ENCODE measurements at regions not wholly inside any gene's neighbourhood (a gene's known extent, or its start where the extent isn't known, plus 50 kb on each side); places are given as distances from the start of the nearest gene placed in this dataset.

DNA sequence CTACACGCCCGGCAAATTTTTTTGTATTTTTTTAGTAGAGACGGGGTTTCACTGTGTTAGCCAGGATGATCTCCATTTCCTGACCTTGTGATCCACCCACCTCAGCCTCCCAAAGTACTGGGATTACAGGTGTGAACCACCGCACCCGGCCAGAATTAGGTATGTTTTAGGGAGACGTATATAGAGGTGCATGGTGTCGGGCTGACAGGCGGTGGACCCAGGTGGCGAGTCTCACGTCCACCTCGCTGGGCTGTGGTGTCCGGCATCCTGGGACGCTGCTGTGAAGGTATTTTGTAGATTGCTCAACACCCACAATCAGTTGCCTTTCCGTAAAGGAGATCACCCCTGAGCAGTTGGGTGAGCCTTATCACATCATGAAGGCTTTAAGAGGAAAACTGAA lies 728.6 kb downstream of the BRD1 start:
- TF ChIP-seq, protein P1, sequence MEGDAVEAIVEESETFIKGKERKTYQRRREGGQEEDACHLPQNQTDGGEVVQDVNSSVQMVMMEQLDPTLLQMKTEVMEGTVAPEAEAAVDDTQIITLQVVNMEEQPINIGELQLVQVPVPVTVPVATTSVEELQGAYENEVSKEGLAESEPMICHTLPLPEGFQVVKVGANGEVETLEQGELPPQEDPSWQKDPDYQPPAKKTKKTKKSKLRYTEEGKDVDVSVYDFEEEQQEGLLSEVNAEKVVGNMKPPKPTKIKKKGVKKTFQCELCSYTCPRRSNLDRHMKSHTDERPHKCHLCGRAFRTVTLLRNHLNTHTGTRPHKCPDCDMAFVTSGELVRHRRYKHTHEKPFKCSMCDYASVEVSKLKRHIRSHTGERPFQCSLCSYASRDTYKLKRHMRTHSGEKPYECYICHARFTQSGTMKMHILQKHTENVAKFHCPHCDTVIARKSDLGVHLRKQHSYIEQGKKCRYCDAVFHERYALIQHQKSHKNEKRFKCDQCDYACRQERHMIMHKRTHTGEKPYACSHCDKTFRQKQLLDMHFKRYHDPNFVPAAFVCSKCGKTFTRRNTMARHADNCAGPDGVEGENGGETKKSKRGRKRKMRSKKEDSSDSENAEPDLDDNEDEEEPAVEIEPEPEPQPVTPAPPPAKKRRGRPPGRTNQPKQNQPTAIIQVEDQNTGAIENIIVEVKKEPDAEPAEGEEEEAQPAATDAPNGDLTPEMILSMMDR (IDR thresholded peaks at IDR 0.05): no peak
- TF ChIP-seq EP300 (IDR thresholded peaks at IDR 0.05) (no peak), POLR2A (IDR thresholded peaks at IDR 0.05) (no peak), POLR2AphosphoS5 (IDR thresholded peaks at IDR 0.05) (no peak)
- WGBS, 5 donors: 90 to 96% (median 90%) methylated on average over 14 of the region's 14 CpGs
- H3K27me3 ChIP-seq: peaks cover 0 to 40% (median 0%) of the 10 kb centered on the region in 3 donors
- H3K27ac ChIP-seq: no peak overlapping the region
- no peak overlapping the region for H3K4me3 ChIP-seq
- intact Hi-C loops (cut with DNase I; ENCODE audit: low total_unique reads): no loop called here
- H3K4me1 ChIP-seq: peaks cover 0 to 9% (median 0%) of the 10 kb centered on the region in 4 donors
- H3K36me3 ChIP-seq: no peaks in the 10 kb centered on the region
- no peak for DNase-seq
- no peaks in the 10 kb centered on the region for H3K9me3 ChIP-seq

DNA sequence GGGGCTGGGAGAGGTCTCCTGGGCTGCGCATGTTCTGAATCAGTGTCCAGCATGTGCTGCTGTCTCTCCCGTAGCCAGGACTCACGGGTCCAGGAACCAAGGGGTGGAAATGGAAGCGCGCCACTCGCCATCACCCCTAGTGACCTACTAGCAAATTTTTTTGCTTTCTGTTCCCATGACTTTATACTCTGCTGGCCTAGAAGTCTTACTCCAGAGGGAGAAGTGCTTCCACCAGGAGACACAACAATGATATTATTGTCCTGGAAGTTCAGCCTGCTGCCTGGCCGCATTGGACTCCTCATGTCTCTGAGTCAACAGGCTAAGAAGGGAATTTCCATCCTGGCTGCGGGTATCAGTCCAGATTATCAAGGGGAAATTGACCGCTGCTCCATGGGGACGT lies 729.7 kb downstream of the BRD1 start:
- H3K9me3 ChIP-seq: no peaks in the 10 kb centered on the region
- H3K27me3 ChIP-seq: peaks cover 0 to 43% (median 0%) of the 10 kb centered on the region in 3 donors
- TF ChIP-seq POLR2AphosphoS5 (IDR thresholded peaks at IDR 0.05) (no peak), POLR2A (IDR thresholded peaks at IDR 0.05) (no peak), EP300 (IDR thresholded peaks at IDR 0.05) (no peak)
- TF ChIP-seq, protein P1 (IDR thresholded peaks at IDR 0.05): no peak
- H3K36me3 ChIP-seq: no peaks in the 10 kb centered on the region
- 78 to 85% (median 82%) methylated on average over 10 of the region's 10 CpGs for WGBS, 5 donors
- H3K27ac ChIP-seq: no peak overlapping the region
- DNase-seq: no peak
- peaks cover 0 to 9% (median 0%) of the 10 kb centered on the region in 4 donors for H3K4me1 ChIP-seq
- intact Hi-C loops (cut with DNase I; ENCODE audit: low total_unique reads): no loop called here
- no peak overlapping the region for H3K4me3 ChIP-seq

DNA sequence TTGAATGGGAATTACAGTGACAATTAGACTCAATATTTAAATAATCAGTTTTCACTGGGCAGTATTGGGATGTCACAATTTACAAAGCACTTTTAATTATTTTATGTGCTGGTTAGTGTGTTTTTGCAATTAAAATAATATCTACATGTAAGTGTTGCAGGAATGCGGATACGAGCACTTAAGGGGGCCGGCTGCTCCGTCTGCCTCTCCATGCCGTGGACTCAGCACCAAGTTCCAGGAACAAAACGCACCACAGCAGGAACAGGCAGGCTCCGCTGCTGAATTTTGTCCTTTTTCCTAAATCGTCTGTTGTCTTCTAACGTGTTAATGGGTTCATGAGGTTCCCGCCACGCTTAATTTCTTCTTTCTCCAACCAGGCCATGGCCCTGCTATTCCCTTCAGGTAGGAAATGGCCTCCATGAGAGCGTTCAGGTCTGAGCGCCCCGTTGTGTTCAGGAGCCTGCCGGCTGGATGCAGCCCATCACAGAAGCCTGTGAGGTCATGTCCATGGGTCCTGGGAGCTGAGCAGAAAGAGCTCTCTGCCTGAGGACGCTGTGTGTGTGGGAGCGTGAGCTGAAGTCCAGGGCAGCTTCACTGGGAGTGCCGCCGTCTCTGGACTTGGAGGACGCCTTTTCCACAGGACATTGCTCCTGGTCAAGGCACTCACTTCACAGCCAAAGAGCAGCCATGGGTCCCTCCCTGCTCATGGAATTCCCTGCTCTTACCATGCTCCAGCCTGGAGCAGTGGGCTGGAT lies 730.3 kb downstream of the BRD1 start:
- H3K27me3 ChIP-seq: peaks cover 0 to 44% (median 0%) of the 10 kb centered on the region in 3 donors
- WGBS, 5 donors: 87 to 92% (median 90%) methylated on average over 20 of the region's 20 CpGs
- TF ChIP-seq EP300 (IDR thresholded peaks at IDR 0.05) (no peak), POLR2A (IDR thresholded peaks at IDR 0.05) (no peak), POLR2AphosphoS5 (IDR thresholded peaks at IDR 0.05) (no peak)
- TF ChIP-seq, protein P1 (IDR thresholded peaks at IDR 0.05): no peak
- intact Hi-C loops (cut with DNase I; ENCODE audit: low total_unique reads): no loop called here
- H3K27ac ChIP-seq: no peak overlapping the region
- DNase-seq: no peak
- no peaks in the 10 kb centered on the region for H3K36me3 ChIP-seq
- no peak overlapping the region for H3K4me3 ChIP-seq
- peaks cover 0 to 9% (median 0%) of the 10 kb centered on the region in 4 donors for H3K4me1 ChIP-seq
- H3K9me3 ChIP-seq: no peaks in the 10 kb centered on the region

DNA sequence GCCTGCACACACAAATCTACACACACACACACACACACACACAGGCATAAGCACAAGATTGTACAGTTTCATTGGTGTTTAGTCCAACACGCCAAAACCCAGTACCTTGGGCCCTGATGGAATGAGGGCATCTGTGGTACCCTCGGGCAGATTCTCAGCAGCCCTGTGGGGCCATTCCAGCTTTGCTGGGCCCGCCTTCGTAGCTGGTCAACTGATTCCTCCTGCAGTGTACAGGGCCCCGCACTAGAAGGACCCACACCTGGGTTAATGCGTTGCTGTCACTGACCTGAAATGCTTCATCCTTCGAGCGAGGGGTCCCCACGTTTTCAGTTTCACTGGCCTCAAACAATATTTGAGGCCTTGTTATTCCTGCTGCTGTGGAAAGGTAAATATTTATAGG lies 731.2 kb downstream of the BRD1 start:
- TF ChIP-seq, protein P1 (IDR thresholded peaks at IDR 0.05): no peak
- TF ChIP-seq POLR2AphosphoS5 (IDR thresholded peaks at IDR 0.05) (no peak), POLR2A (IDR thresholded peaks at IDR 0.05) (no peak)
- WGBS, 5 donors: 77 to 81% (median 79%) methylated on average over 9 of the region's 9 CpGs
- peaks cover 0 to 43% (median 0%) of the 10 kb centered on the region in 3 donors for H3K27me3 ChIP-seq
- no peaks in the 10 kb centered on the region for H3K9me3 ChIP-seq
- no peak overlapping the region for H3K27ac ChIP-seq
- DNase-seq: no peak
- no peaks in the 10 kb centered on the region for H3K36me3 ChIP-seq
- no peak overlapping the region for H3K4me3 ChIP-seq
- peaks cover 0 to 9% (median 0%) of the 10 kb centered on the region in 4 donors for H3K4me1 ChIP-seq
- intact Hi-C loops (cut with DNase I; ENCODE audit: low total_unique reads): no loop called here
